Nephron progenitor cell (in vitro differentiated cells): ENCODE measurements at regions not wholly inside any gene's neighbourhood (a gene's known extent, or its start where the extent isn't known, plus 50 kb on each side); places are given as distances from the start of the nearest gene placed in this dataset.
"Not testable (repeated sequence)": the region's sequence is repeated elsewhere in the genome, so short reads cannot be mapped to it uniquely, and the experiment has no call there.

Source experiments
- DNase-seq: peaks from one replicate; pipeline ENCODE4 v3.0.0; 2021
- H3K27ac Mint-ChIP-seq: 2 replicates; pipeline ENCODE4 v1.8.0; 2021; ENCODE audit warnings: mild to moderate bottlenecking, moderate library complexity, mixed read lengths
- H3K27me3 Mint-ChIP-seq: 2 replicates; pipeline ENCODE4 v1.8.0; 2021; ENCODE audit warnings: mild to moderate bottlenecking, low read depth, mixed read lengths; ENCODE audit not compliant: poor library complexity
- H3K36me3 Mint-ChIP-seq: 2 replicates; pipeline ENCODE4 v1.8.0; 2021; ENCODE audit warnings: low read depth, mixed read lengths
- H3K4me1 Mint-ChIP-seq: 2 replicates; pipeline ENCODE4 v1.8.0; 2021; ENCODE audit warnings: mixed read lengths
- H3K4me3 Mint-ChIP-seq: 2 replicates; pipeline ENCODE4 v1.8.0; 2021; ENCODE audit warnings: mild to moderate bottlenecking, moderate library complexity, mixed read lengths
- H3K9me3 Mint-ChIP-seq: 2 replicates; pipeline ENCODE4 v1.8.0; 2021; ENCODE audit warnings: mild to moderate bottlenecking, moderate library complexity, mixed read lengths
- CTCF ChIP-seq: fragments of 200-600 bp; sonication (generic); IDR thresholded peaks from 2 replicates; pipeline ENCODE4 v1.5.0; 2021; ENCODE audit warnings: antibody characterized with exemption

GRCh38 chr6:164962805-164963204 lies 346.6 kb downstream of the C6orf118 start:
- peaks cover 9% of the 10 kb centered on the region for H3K9me3 Mint-ChIP-seq
- no peaks in the 10 kb centered on the region for H3K27me3 Mint-ChIP-seq
- no peak overlapping the region for H3K4me3 Mint-ChIP-seq
- TF ChIP-seq CTCF, result no peak
- no peaks in the 10 kb centered on the region for H3K36me3 Mint-ChIP-seq
- H3K27ac Mint-ChIP-seq, result no peak overlapping the region
- no peak for DNase-seq
- no peaks in the 10 kb centered on the region for H3K4me1 Mint-ChIP-seq

GRCh38 chr6:164947164-164947563 lies 362.2 kb downstream of the C6orf118 start:
- Mint-ChIP-seq H3K9me3 (peaks cover 23% of the 10 kb centered on the region), H3K36me3 (no peaks in the 10 kb centered on the region), H3K27me3 (peaks cover 7% of the 10 kb centered on the region), H3K27ac (no peak overlapping the region), H3K4me1 (no peaks in the 10 kb centered on the region), H3K4me3 (no peak overlapping the region)
- DNase-seq, result no peak
- no peak for TF ChIP-seq CTCF

GRCh38 chr6:164942271-164942670 lies 367.1 kb downstream of the C6orf118 start:
- Mint-ChIP-seq H3K27ac (no peak overlapping the region), H3K36me3 (no peaks in the 10 kb centered on the region), H3K4me1 (no peaks in the 10 kb centered on the region), H3K4me3 (no peak overlapping the region), H3K9me3 (peaks cover 33% of the 10 kb centered on the region), H3K27me3 (peaks cover 8% of the 10 kb centered on the region)
- no peak for TF ChIP-seq CTCF
- no peak for DNase-seq

GRCh38 chr6:164933238-164933794 lies 376.1 kb downstream of the C6orf118 start:
- not testable (repeated sequence) for H3K4me1 Mint-ChIP-seq, H3K27me3 Mint-ChIP-seq, H3K36me3 Mint-ChIP-seq, H3K27ac Mint-ChIP-seq, H3K4me3 Mint-ChIP-seq, DNase-seq
- H3K9me3 Mint-ChIP-seq, result peaks cover 17% of the 10 kb centered on the region

GRCh38 chr6:164929408-164929977 lies 379.9 kb downstream of the C6orf118 start:
- Mint-ChIP-seq H3K27ac (no peak overlapping the region), H3K9me3 (peaks cover 17% of the 10 kb centered on the region), H3K4me3 (no peak overlapping the region), H3K27me3 (no peaks in the 10 kb centered on the region), H3K36me3 (no peaks in the 10 kb centered on the region), H3K4me1 (no peaks in the 10 kb centered on the region)
- no peak for TF ChIP-seq CTCF
- no peak for DNase-seq

GRCh38 chr6:164928728-164929407 lies 380.5 kb downstream of the C6orf118 start:
- no peak overlapping the region for H3K4me3 Mint-ChIP-seq
- no peak for TF ChIP-seq CTCF

More at GRCh38 chr6:164928728-164929407, 380.5 kb downstream of the C6orf118 start:
- Mint-ChIP-seq H3K36me3 (no peaks in the 10 kb centered on the region), H3K4me1 (no peaks in the 10 kb centered on the region), H3K27me3 (no peaks in the 10 kb centered on the region), H3K27ac (no peak overlapping the region), H3K9me3 (peaks cover 12% of the 10 kb centered on the region)
- no peak for DNase-seq
